ENCODE measurements at regions not wholly inside any gene's neighbourhood (a gene's known extent, or its start where the extent isn't known, plus 50 kb on each side); places are given as distances from the start of the nearest gene placed in this dataset.

GRCh38 chr20:40307268-40307667 is 381.8 kb downstream of the MAFB start:
- H3K27me3 ChIP-seq (ENCODE audit: insufficient read depth, poor library complexity, severe bottlenecking), result no peaks in the 10 kb centered on the region
- no peak for TF ChIP-seq CTCF (IDR thresholded peaks at IDR 0.05; ENCODE audit: insufficient read depth, low read length)
- no peak for TF ChIP-seq SPI1 (IDR thresholded peaks at IDR 0.05; ENCODE audit: borderline replicate concordance, low read depth)
- TF ChIP-seq, protein P1, sequence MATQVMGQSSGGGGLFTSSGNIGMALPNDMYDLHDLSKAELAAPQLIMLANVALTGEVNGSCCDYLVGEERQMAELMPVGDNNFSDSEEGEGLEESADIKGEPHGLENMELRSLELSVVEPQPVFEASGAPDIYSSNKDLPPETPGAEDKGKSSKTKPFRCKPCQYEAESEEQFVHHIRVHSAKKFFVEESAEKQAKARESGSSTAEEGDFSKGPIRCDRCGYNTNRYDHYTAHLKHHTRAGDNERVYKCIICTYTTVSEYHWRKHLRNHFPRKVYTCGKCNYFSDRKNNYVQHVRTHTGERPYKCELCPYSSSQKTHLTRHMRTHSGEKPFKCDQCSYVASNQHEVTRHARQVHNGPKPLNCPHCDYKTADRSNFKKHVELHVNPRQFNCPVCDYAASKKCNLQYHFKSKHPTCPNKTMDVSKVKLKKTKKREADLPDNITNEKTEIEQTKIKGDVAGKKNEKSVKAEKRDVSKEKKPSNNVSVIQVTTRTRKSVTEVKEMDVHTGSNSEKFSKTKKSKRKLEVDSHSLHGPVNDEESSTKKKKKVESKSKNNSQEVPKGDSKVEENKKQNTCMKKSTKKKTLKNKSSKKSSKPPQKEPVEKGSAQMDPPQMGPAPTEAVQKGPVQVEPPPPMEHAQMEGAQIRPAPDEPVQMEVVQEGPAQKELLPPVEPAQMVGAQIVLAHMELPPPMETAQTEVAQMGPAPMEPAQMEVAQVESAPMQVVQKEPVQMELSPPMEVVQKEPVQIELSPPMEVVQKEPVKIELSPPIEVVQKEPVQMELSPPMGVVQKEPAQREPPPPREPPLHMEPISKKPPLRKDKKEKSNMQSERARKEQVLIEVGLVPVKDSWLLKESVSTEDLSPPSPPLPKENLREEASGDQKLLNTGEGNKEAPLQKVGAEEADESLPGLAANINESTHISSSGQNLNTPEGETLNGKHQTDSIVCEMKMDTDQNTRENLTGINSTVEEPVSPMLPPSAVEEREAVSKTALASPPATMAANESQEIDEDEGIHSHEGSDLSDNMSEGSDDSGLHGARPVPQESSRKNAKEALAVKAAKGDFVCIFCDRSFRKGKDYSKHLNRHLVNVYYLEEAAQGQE (IDR thresholded peaks at IDR 0.05; ENCODE audit: insufficient replicate concordance, low read depth), result no peak
- no peak for TF ChIP-seq GABPA (IDR thresholded peaks at IDR 0.05; ENCODE audit: low read depth)
- no peak for TF ChIP-seq POLR2AphosphoS5 (IDR thresholded peaks at IDR 0.05; ENCODE audit: low read depth)
- no peak overlapping the region for H3K4me3 ChIP-seq (replicated peaks; ENCODE audit: insufficient read depth, low read length)
- DNase-seq (ENCODE audit: low read depth in 1 of 2, low spot score in 1 of 2), result no peak
- H3K27ac ChIP-seq (replicated peaks), result no peak overlapping the region

DNA sequence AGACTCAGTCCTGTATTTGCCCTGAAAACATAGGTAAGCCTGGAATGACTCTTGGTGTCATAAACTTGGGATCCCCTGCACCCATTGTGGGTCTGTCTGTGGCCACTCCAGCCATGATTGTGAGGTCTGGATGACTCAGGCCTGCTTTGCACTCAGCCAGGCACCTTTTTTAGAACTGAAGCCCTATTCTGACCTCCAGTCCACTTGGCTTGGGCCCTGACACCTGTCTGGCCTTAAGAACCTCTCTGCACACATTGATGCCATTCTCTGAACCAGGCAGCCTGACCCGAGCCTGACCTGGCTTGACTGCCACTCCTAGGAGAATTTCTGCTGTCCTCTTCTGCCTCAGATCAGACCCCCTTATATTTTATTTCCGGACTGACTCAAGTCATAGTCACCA is 383.7 kb downstream of the MAFB start:
- TF ChIP-seq POLR2AphosphoS5 (IDR thresholded peaks at IDR 0.05; ENCODE audit: low read depth), result no peak
- no peak for TF ChIP-seq CTCF (IDR thresholded peaks at IDR 0.05; ENCODE audit: insufficient read depth, low read length)
- TF ChIP-seq, protein P1 (IDR thresholded peaks at IDR 0.05; ENCODE audit: insufficient replicate concordance, low read depth), result no peak
- TF ChIP-seq GABPA (IDR thresholded peaks at IDR 0.05; ENCODE audit: low read depth), result no peak
- no peak for TF ChIP-seq SPI1 (IDR thresholded peaks at IDR 0.05; ENCODE audit: borderline replicate concordance, low read depth)
- Histone ChIP-seq H3K27ac (replicated peaks) (no peak overlapping the region), H3K27me3 (ENCODE audit: insufficient read depth, poor library complexity, severe bottlenecking) (no peaks in the 10 kb centered on the region), H3K4me3 (replicated peaks; ENCODE audit: insufficient read depth, low read length) (no peak overlapping the region)
- DNase-seq (ENCODE audit: low read depth in 1 of 2, low spot score in 1 of 2), result no peak

DNA sequence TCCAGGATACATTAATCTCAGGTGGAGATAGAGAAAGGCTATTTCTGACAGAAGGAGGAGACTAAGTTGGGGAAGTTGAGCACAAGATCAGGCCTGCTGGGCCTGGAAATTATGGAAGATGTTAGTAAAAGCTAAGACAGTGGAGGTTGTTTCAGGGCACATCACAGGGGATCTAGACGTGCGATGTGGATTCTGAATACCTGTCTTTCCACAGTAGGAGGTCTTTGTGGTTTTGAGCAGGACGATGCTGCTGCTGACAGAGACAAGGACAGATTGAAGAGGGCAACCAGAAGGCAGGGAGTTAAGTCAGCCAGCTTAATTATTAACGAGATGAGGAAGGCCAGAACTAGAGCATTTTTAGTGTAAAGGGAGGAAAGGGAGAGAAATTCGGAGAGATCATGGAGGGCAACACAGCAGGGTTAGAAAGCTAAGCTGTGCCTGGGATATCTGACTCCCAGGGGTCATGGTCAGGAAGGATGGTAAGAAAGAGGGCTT is 384.9 kb downstream of the MAFB start:
- TF ChIP-seq SPI1 (IDR thresholded peaks at IDR 0.05; ENCODE audit: borderline replicate concordance, low read depth) (no peak), POLR2AphosphoS5 (IDR thresholded peaks at IDR 0.05; ENCODE audit: low read depth) (no peak), CTCF (IDR thresholded peaks at IDR 0.05; ENCODE audit: insufficient read depth, low read length) (no peak), GABPA (IDR thresholded peaks at IDR 0.05; ENCODE audit: low read depth) (no peak)
- TF ChIP-seq, protein P1 (IDR thresholded peaks at IDR 0.05; ENCODE audit: insufficient replicate concordance, low read depth), result no peak
- no peak for DNase-seq (ENCODE audit: low read depth in 1 of 2, low spot score in 1 of 2)
- no peak overlapping the region for H3K27ac ChIP-seq (replicated peaks)
- no peaks in the 10 kb centered on the region for H3K27me3 ChIP-seq (ENCODE audit: insufficient read depth, poor library complexity, severe bottlenecking)
- no peak overlapping the region for H3K4me3 ChIP-seq (replicated peaks; ENCODE audit: insufficient read depth, low read length)
